Smooth muscle cell (in vitro differentiated cells): ENCODE measurements at regions not wholly inside any gene's neighbourhood (a gene's known extent, or its start where the extent isn't known, plus 50 kb on each side); places are given as distances from the start of the nearest gene placed in this dataset.

Experiments used
- DNase-seq: peaks from one replicate; lab custom pipeline; 2025; ENCODE audit not compliant: unreplicated experiment; lab: John Stamatoyannopoulos, UW
- H2AFZ ChIP-seq: fragments of 200-600 bp; sonication (generic); 2 replicates; pipeline ENCODE4 v1.6.0; 2016; ENCODE audit warnings: antibody characterized with exemption, low read depth, mild to moderate bottlenecking
- H3F3A ChIP-seq: fragments of 200-600 bp; sonication (generic); 2 replicates; pipeline ENCODE4 v1.6.0; 2017; ENCODE audit warnings: antibody characterized with exemption, low read depth
- H3K27ac ChIP-seq: fragments of 200-600 bp; sonication (generic); 2 replicates; pipeline ENCODE4 v1.5.1; 2016; ENCODE audit warnings: low read depth, mild to moderate bottlenecking
- H3K27me3 ChIP-seq: fragments of 200-600 bp; sonication (generic); 2 replicates; pipeline ENCODE4 v1.6.1; 2016; ENCODE audit warnings: low read depth, mild to moderate bottlenecking
- H3K36me3 ChIP-seq: fragments of 200-600 bp; sonication (generic); 2 replicates; pipeline ENCODE4 v1.5.1; 2016; ENCODE audit warnings: low read depth
- H3K4me1 ChIP-seq: fragments of 200-600 bp; sonication (generic); 2 replicates; pipeline ENCODE4 v1.5.1; 2016; ENCODE audit warnings: low read depth
- H3K4me2 ChIP-seq: fragments of 200-600 bp; sonication (generic); 2 replicates; pipeline ENCODE4 v1.6.0; 2016; ENCODE audit warnings: mild to moderate bottlenecking
- H3K4me3 ChIP-seq: fragments of 200-600 bp; sonication (generic); 2 replicates; pipeline ENCODE4 v1.5.1; 2016; ENCODE audit warnings: mild to moderate bottlenecking
- H3K79me2 ChIP-seq: fragments of 200-600 bp; sonication (generic); 2 replicates; pipeline ENCODE4 v1.6.0; 2016; ENCODE audit warnings: low read depth, mild to moderate bottlenecking
- H3K9ac ChIP-seq: fragments of 200-600 bp; sonication (generic); 2 replicates; pipeline ENCODE4 v1.6.0; 2016; ENCODE audit warnings: low read depth
- H3K9me3 ChIP-seq: fragments of 200-600 bp; sonication (generic); replicated peaks from 2 replicates; pipeline ENCODE4 v1.5.1; 2016; ENCODE audit warnings: low read depth
- H4K20me1 ChIP-seq: fragments of 200-600 bp; sonication (generic); 2 replicates; pipeline ENCODE4 v1.6.0; 2016; ENCODE audit warnings: low read depth
- WGBS: methylation state at CpG from one replicate; pipeline ENCODE4 v1.1.7; 2016; ENCODE audit warnings: low lambda C conversion rate; 5-methylcytosine and 5-hydroxymethylcytosine counted together
- TF ChIP-seq, protein P1 (sequence below): fragments of 200-600 bp; sonication (generic); IDR thresholded peaks from 2 replicates; pipeline ENCODE4 v1.5.1; 2017; ENCODE audit warnings: borderline replicate concordance, mild to moderate bottlenecking, antibody characterized with exemption; ENCODE audit not compliant: insufficient read depth, poor library complexity, severe bottlenecking

DNA sequence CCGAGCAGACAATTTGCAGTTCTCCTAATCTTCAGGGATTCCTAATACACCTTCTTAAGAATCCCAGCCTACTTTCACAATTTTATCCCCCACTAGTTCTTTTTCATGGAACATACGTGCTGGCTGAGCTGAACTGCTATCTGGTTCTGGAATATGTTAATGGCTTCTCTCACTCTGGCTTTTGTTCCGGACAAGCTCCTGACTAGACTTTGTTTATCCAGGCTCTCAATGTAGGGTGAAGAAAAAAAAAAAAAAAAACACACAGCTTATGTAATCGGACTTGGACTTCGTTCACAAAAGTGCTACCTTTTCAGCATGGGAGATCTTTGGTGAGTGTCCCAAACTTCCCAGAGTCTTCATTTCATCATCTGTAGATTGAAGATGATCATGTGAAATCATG lies 555.4 kb upstream of the CPEB2 start:
- H3K9ac ChIP-seq, result no peak overlapping the region
- WGBS, result 69% methylated on average over 5 of the region's 5 CpGs
- H3K36me3 ChIP-seq, result no peaks in the 10 kb centered on the region
- H3F3A ChIP-seq, result no peaks in the 10 kb centered on the region
- H4K20me1 ChIP-seq, result no peaks in the 10 kb centered on the region
- H3K4me1 ChIP-seq, result no peaks in the 10 kb centered on the region
- DNase-seq, result no peak
- no peak overlapping the region for H3K4me3 ChIP-seq
- H2AFZ ChIP-seq, result no peak overlapping the region
- H3K79me2 ChIP-seq, result no peaks in the 10 kb centered on the region
- H3K27ac ChIP-seq, result no peak overlapping the region
- H3K4me2 ChIP-seq, result no peak overlapping the region
- TF ChIP-seq, protein P1, sequence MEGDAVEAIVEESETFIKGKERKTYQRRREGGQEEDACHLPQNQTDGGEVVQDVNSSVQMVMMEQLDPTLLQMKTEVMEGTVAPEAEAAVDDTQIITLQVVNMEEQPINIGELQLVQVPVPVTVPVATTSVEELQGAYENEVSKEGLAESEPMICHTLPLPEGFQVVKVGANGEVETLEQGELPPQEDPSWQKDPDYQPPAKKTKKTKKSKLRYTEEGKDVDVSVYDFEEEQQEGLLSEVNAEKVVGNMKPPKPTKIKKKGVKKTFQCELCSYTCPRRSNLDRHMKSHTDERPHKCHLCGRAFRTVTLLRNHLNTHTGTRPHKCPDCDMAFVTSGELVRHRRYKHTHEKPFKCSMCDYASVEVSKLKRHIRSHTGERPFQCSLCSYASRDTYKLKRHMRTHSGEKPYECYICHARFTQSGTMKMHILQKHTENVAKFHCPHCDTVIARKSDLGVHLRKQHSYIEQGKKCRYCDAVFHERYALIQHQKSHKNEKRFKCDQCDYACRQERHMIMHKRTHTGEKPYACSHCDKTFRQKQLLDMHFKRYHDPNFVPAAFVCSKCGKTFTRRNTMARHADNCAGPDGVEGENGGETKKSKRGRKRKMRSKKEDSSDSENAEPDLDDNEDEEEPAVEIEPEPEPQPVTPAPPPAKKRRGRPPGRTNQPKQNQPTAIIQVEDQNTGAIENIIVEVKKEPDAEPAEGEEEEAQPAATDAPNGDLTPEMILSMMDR, result no peak
- H3K9me3 ChIP-seq, result no peaks in the 10 kb centered on the region
- peaks cover 67% of the 10 kb centered on the region for H3K27me3 ChIP-seq

DNA sequence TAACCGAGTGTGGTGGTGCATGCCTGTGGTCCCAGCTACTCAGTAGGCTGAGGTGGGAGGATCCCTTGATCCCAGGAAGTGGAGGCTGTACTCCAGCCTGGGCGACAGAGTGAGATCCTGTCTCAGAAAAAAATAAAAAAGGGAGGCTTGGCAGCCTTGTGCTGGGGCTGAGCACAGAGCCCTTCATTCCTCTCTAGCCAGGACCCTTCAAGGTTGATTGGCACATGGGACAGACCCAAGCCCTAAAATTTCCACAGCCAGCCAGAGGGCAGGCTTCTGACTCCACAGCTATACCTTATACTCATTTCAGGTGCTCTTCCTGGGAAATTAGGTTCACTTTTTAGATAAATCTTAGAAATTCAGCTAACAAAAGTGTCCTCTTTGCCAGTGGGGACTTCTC lies 553.0 kb upstream of the CPEB2 start:
- H3K9me3 ChIP-seq, result no peaks in the 10 kb centered on the region
- no peak for DNase-seq
- H4K20me1 ChIP-seq, result no peaks in the 10 kb centered on the region
- TF ChIP-seq, protein P1, result no peak
- no peak overlapping the region for H2AFZ ChIP-seq
- no peaks in the 10 kb centered on the region for H3K36me3 ChIP-seq
- H3K27ac ChIP-seq, result no peak overlapping the region
- H3K4me1 ChIP-seq, result no peaks in the 10 kb centered on the region
- H3K4me3 ChIP-seq, result no peak overlapping the region
- no peak overlapping the region for H3K4me2 ChIP-seq
- peaks cover 83% of the 10 kb centered on the region for H3K27me3 ChIP-seq
- no peaks in the 10 kb centered on the region for H3F3A ChIP-seq
- 77% methylated on average over 2 of the region's 2 CpGs for WGBS
- no peaks in the 10 kb centered on the region for H3K79me2 ChIP-seq
- H3K9ac ChIP-seq, result no peak overlapping the region

DNA sequence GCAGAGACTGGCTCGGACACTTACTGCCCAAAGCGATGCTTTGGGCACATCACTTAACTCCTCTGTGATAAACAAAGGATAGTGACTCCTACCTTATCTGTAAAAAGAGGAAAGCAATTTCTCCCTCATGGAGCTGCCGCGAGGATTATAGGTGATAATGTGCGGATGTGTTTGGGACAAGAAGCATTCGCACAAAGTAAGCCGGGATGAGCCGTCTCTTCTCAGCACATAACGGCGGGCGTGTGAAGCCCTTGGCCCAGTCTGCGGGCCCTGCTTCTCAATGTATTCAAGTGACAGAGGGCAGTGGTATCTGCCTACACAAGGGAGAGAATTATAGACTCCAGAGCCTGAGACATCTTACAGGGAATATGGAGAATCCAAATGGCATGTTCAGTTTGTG lies 550.3 kb upstream of the CPEB2 start:
- H3K79me2 ChIP-seq, result no peaks in the 10 kb centered on the region
- no peak overlapping the region for H3K9ac ChIP-seq
- H3K27me3 ChIP-seq, result peaks cover 90% of the 10 kb centered on the region
- H3K4me3 ChIP-seq, result no peak overlapping the region
- TF ChIP-seq, protein P1, result no peak
- H2AFZ ChIP-seq, result no peak overlapping the region
- H3K4me2 ChIP-seq, result no peak overlapping the region
- H4K20me1 ChIP-seq, result no peaks in the 10 kb centered on the region
- H3K27ac ChIP-seq, result no peak overlapping the region
- H3K9me3 ChIP-seq, result no peaks in the 10 kb centered on the region
- no peaks in the 10 kb centered on the region for H3K36me3 ChIP-seq
- no peaks in the 10 kb centered on the region for H3F3A ChIP-seq
- 19% methylated on average over 12 of the region's 12 CpGs for WGBS
- no peaks in the 10 kb centered on the region for H3K4me1 ChIP-seq
- no peak for DNase-seq

DNA sequence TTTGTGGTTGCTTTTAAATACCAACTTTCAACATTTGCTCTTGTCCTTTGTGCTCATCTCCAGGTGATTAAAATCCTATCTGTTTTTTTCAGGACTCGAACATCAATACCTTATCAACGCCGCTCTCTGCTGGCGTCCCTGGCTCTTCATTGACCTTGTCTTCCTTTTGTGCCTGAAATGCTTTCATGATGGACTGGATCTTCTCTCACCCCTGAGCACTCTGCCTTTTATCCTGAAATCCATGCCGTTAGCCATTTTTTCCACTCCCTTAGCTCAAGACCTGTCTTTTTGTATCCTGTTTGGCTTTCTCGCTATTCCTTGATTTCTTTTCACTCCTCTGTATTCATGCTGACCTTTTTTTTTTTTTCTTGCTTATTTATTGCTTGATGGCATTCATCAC lies 549.5 kb upstream of the CPEB2 start:
- Histone ChIP-seq H3K9me3 (no peaks in the 10 kb centered on the region), H2AFZ (no peak overlapping the region), H3K4me3 (no peak overlapping the region), H3K36me3 (no peaks in the 10 kb centered on the region), H3K79me2 (no peaks in the 10 kb centered on the region), H4K20me1 (no peaks in the 10 kb centered on the region), H3F3A (no peaks in the 10 kb centered on the region), H3K9ac (no peak overlapping the region), H3K4me2 (no peak overlapping the region), H3K27me3 (peaks cover 92% of the 10 kb centered on the region), H3K27ac (no peak overlapping the region), H3K4me1 (no peaks in the 10 kb centered on the region)
- TF ChIP-seq, protein P1, result no peak
- WGBS, result 84% methylated on average over 6 of the region's 6 CpGs
- DNase-seq, result no peak
